Endometrial microvascular endothelial cells (primary cell): ENCODE measurements at regions not wholly inside any gene's neighbourhood (a gene's known extent, or its start where the extent isn't known, plus 50 kb on each side); places are given as distances from the start of the nearest gene placed in this dataset.
"Not testable (repeated sequence)": the region's sequence is repeated elsewhere in the genome, so short reads cannot be mapped to it uniquely, and the experiment has no call there.

Source experiments
- in situ Hi-C: cut with HindIII; loops from 2 replicates; pipeline ENCODE4 v1.10.0; 2017; ENCODE audit warnings: low sequenced_read_pairs, low pct_unique_long_range_greater_than_20kb; ENCODE audit errors: inconsistent ontology term

- in situ Hi-C loops: not testable (repeated sequence)
Measured at GRCh38 chr15:92801056-92801773, 98.9 kb upstream of the CHD2 start.

- in situ Hi-C loops: no loop called here
Measured at GRCh38 chr15:92801774-92802464, 98.2 kb upstream of the CHD2 start.

- in situ Hi-C loops: no loop called here
Measured at GRCh38 chr15:92803536-92803851, 96.6 kb upstream of the CHD2 start.

GRCh38 chr15:92803852-92804609 lies 96.1 kb upstream of the CHD2 start:
- in situ Hi-C loops: no loop called here

GRCh38 chr15:92804610-92804936 lies 95.6 kb upstream of the CHD2 start:
- in situ Hi-C loops: not testable (repeated sequence)

- in situ Hi-C loops: no loop called here
Measured at GRCh38 chr15:92805080-92805690, 94.9 kb upstream of the CHD2 start.

GRCh38 chr15:92806171-92806570 lies 94.0 kb upstream of the CHD2 start:
- in situ Hi-C loops: not testable (repeated sequence)

GRCh38 chr15:92806763-92807162 lies 93.4 kb upstream of the CHD2 start:
- in situ Hi-C loops: no loop called here

GRCh38 chr15:92807971-92808571 lies 92.1 kb upstream of the CHD2 start:
- in situ Hi-C loops: no loop called here

GRCh38 chr15:92808598-92809063 lies 91.5 kb upstream of the CHD2 start:
- in situ Hi-C loops: no loop called here

GRCh38 chr15:92809064-92809879 lies 90.9 kb upstream of the CHD2 start:
- in situ Hi-C loops: no loop called here

- in situ Hi-C loops: loop anchor here (10.0 kb wide), 1 partner anchor 85 kb away; no protein-coding TSS in a partner anchor
Measured at GRCh38 chr15:92809880-92810361, 90.2 kb upstream of the CHD2 start.

- in situ Hi-C loops: loop anchor here (10.0 kb wide), 1 partner anchor 84 kb away; no protein-coding TSS in a partner anchor
Measured at GRCh38 chr15:92810418-92811138, 89.5 kb upstream of the CHD2 start.

- in situ Hi-C loops: loop anchor here (10.0 kb wide), 1 partner anchor 83 kb away; no protein-coding TSS in a partner anchor
Measured at GRCh38 chr15:92811148-92811913, 88.8 kb upstream of the CHD2 start.

GRCh38 chr15:92812271-92812670 lies 87.9 kb upstream of the CHD2 start:
- in situ Hi-C loops: loop anchor here (10.0 kb wide), 1 partner anchor 83 kb away; no protein-coding TSS in a partner anchor

GRCh38 chr15:92813485-92813884 lies 86.6 kb upstream of the CHD2 start:
- in situ Hi-C loops: loop anchor here (10.0 kb wide), 1 partner anchor 81 kb away; no protein-coding TSS in a partner anchor
